Endothelial cell of umbilical vein (primary cell): ENCODE measurements at regions not wholly inside any gene's neighbourhood (a gene's known extent, or its start where the extent isn't known, plus 50 kb on each side); places are given as distances from the start of the nearest gene placed in this dataset.

Experiments used
- BruUV-seq: library from RNA; stranded (reverse); fragments of 400-500 nt; replicated peaks from 2 replicates; lab custom pipeline; 2021; lab: Mats Ljungman, UMichigan
- CTCF ChIA-PET: fragments of 300-600, 350-600 bp; sonication (Branson Sonifier 250); formaldehyde crosslinking; loops from one replicate; lab custom pipeline; 2021; ENCODE audit warnings: antibody characterized with exemption, inconsistent platforms; lab: Charles Lee
- POLR2A ChIA-PET: fragments of 300-600, 350-600 bp; sonication (Branson Sonifier 250); formaldehyde crosslinking; loops from one replicate; lab custom pipeline; 2021; ENCODE audit warnings: antibody characterized with exemption, inconsistent platforms; lab: Charles Lee
- DNase-seq: peaks from one replicate; pipeline ENCODE4 v3.0.0-alpha.2; 2011; ENCODE audit warnings: low read depth, low spot score
- FAIRE-seq: peaks from 2 replicates; lab custom pipeline; 2011; peaks lifted over from hg19 to GRCh38; lab: Jason Lieb, UNC
- H2AFZ ChIP-seq: 2 replicates; pipeline ENCODE4 v1.6.0; 2012; ENCODE audit warnings: low read depth, low read length, control low read depth, inconsistent platforms
- H3K27ac ChIP-seq: 2 replicates; pipeline ENCODE4 v1.5.1; 2011; ENCODE audit warnings: low read depth, mild to moderate bottlenecking, control low read depth, low read length, moderate library complexity; ENCODE audit not compliant: insufficient read depth
- H3K27me3 ChIP-seq, 2 experiments: 2 replicates each; pipeline versions ENCODE4 v1.6.0 to v1.6.1; 2011; ENCODE audit warnings: low read length in 2 of 2, mixed read lengths in 1 of 2; ENCODE audit not compliant: control insufficient read depth in 2 of 2, insufficient read depth in 2 of 2
- H3K36me3 ChIP-seq, 2 experiments: 2 replicates in 1 of 2; 3 replicates in 1 of 2; pipeline ENCODE4 v1.5.1; 2011; ENCODE audit warnings: low read length in 2 of 2, mild to moderate bottlenecking in 1 of 2, moderate library complexity in 1 of 2; ENCODE audit not compliant: control insufficient read depth in 2 of 2, insufficient read depth in 2 of 2; ENCODE audit errors: extremely low read depth in 1 of 2
- H3K4me1 ChIP-seq: 3 replicates; pipeline ENCODE4 v1.5.1; 2011; ENCODE audit warnings: mild to moderate bottlenecking, low read length; ENCODE audit not compliant: control insufficient read depth, insufficient read depth; ENCODE audit errors: extremely low read depth
- H3K4me2 ChIP-seq: 2 replicates; pipeline ENCODE4 v1.6.1; 2011; ENCODE audit warnings: low read length, control low read depth, mixed read lengths; ENCODE audit not compliant: insufficient read depth
- H3K4me3 ChIP-seq, 3 experiments: fragments of 200-600 bp in 1 of 3; sonication (generic), shearing (Covaris generic) in 1 of 3; replicated peaks in 1 of 3; 2 replicates each; pipeline ENCODE4 v1.5.1; 2011 to 2016; ENCODE audit warnings: control low read depth in 3 of 3, low read length in 3 of 3, mild to moderate bottlenecking in 2 of 3, inconsistent platforms in 1 of 3, low read depth in 1 of 3, moderate library complexity in 1 of 3; ENCODE audit not compliant: insufficient read depth in 1 of 3
- H3K79me2 ChIP-seq: 2 replicates; pipeline ENCODE4 v1.6.0; 2012; ENCODE audit warnings: low read length, inconsistent platforms; ENCODE audit not compliant: control insufficient read depth, insufficient read depth
- H3K9ac ChIP-seq: replicated peaks from 2 replicates; pipeline ENCODE3; 2011; ENCODE audit warnings: low read length, control low read depth; ENCODE audit not compliant: insufficient read depth; ENCODE audit errors: extremely low read depth
- H3K9me1 ChIP-seq: replicated peaks from 3 replicates; pipeline ENCODE4 v1.6.0; 2011; ENCODE audit warnings: mild to moderate bottlenecking, low read length; ENCODE audit not compliant: control insufficient read depth, insufficient read depth; ENCODE audit errors: extremely low read depth
- H3K9me3 ChIP-seq: replicated peaks from 2 replicates; pipeline ENCODE4 v1.5.1; 2012; ENCODE audit warnings: low read length, inconsistent platforms; ENCODE audit not compliant: control insufficient read depth, insufficient read depth
- H4K20me1 ChIP-seq: replicated peaks from 2 replicates; pipeline ENCODE3; 2011; ENCODE audit warnings: mild to moderate bottlenecking, low read length; ENCODE audit not compliant: control insufficient read depth, insufficient read depth; ENCODE audit errors: extremely low read depth
- CTCF ChIP-seq, 2 donors: IDR thresholded peaks; 1 replicate in 1 of 2; 2 replicates in 1 of 2; pipeline ENCODE4 v1.5.1; 2011; ENCODE audit warnings: low read length in 2 of 2, mild to moderate bottlenecking in 2 of 2, moderate library complexity in 2 of 2, control low read depth in 1 of 2, inconsistent platforms in 1 of 2, low read depth in 1 of 2; ENCODE audit not compliant: insufficient read depth in 1 of 2; ENCODE audit errors: extremely low read depth in 1 of 2
- EZH2 ChIP-seq: IDR thresholded peaks from 2 replicates; pipeline ENCODE4 v1.6.1; 2012; ENCODE audit warnings: borderline replicate concordance, low read depth, mild to moderate bottlenecking, moderate library complexity, low read length, inconsistent platforms; ENCODE audit not compliant: severe bottlenecking
- FOS ChIP-seq: IDR thresholded peaks from 2 replicates; pipeline ENCODE4 v1.6.1; 2011; ENCODE audit warnings: mild to moderate bottlenecking, low read length, moderate library complexity, borderline replicate concordance; ENCODE audit not compliant: insufficient read depth
- GATA2 ChIP-seq: IDR thresholded peaks from 2 replicates; pipeline ENCODE4 v1.7.0; 2011; ENCODE audit warnings: low read depth, mild to moderate bottlenecking, moderate library complexity, mixed read lengths, low read length; ENCODE audit not compliant: insufficient read length, insufficient read depth
- JUN ChIP-seq: IDR thresholded peaks from 2 replicates; pipeline ENCODE4 v1.6.1; 2011; ENCODE audit warnings: borderline replicate concordance, low read depth; ENCODE audit not compliant: insufficient read length, insufficient read depth
- MAX ChIP-seq: IDR thresholded peaks from 2 replicates; pipeline ENCODE4 v1.6.1; 2011; ENCODE audit not compliant: insufficient read depth, insufficient read length
- MYC ChIP-seq: IDR thresholded peaks from one replicate; pipeline ENCODE4 v1.6.1; 2011; ENCODE audit warnings: mild to moderate bottlenecking, low read depth, low read length
- POLR2A ChIP-seq: IDR thresholded peaks from 2 replicates; pipeline ENCODE4 v1.6.1; 2012; ENCODE audit warnings: low read depth, mild to moderate bottlenecking, control low read depth, low read length
- POLR2AphosphoS5 ChIP-seq: IDR thresholded peaks from 2 replicates; pipeline ENCODE4 v1.6.1; 2012; ENCODE audit warnings: low read depth, mild to moderate bottlenecking, control low read depth, low read length, moderate library complexity; ENCODE audit not compliant: insufficient read depth
- dilution Hi-C: fragments of 300-500 bp; cut with MboI; formaldehyde crosslinking; loops from one replicate; pipeline ENCODE4 v1.15.0; 2019; ENCODE audit warnings: low sequenced_read_pairs; ENCODE audit not compliant: extremely low pct_ligation_motif_present
- intact Hi-C: fragments of 100-400 bp; cut with micrococcal nuclease; formaldehyde crosslinking; loops from one replicate; pipeline ENCODE4 v1.10.0; 2022

- intact Hi-C loops (no loop called here), dilution Hi-C loops (no loop called here)
- Histone ChIP-seq H3K4me1 (no peaks in the 10 kb centered on the region), H3K9me3 (no peaks in the 10 kb centered on the region), H3K4me2 (no peak overlapping the region), H3K9me1 (no peaks in the 10 kb centered on the region), H4K20me1 (no peaks in the 10 kb centered on the region), H3K79me2 (no peaks in the 10 kb centered on the region), H3K9ac (no peak overlapping the region), H3K4me3 (no peak overlapping the region), H3K27me3 (no peaks in the 10 kb centered on the region), H3K36me3 (no peaks in the 10 kb centered on the region), H2AFZ (no peak overlapping the region), H3K27ac (no peak overlapping the region)
- BruUV-seq = no TSS peak
- ChIA-PET POLR2A (no interaction called here), CTCF (no interaction called here)
- DNase-seq = no peak
- no peak for TF ChIP-seq MAX
- TF ChIP-seq FOS = no peak
- TF ChIP-seq POLR2A = no peak
- TF ChIP-seq JUN = no peak
- TF ChIP-seq CTCF (IDR thresholded peaks at IDR 0.05; ENCODE audit: extremely low read depth in 1 of 2, insufficient read depth in 1 of 2, low read depth in 1 of 2, low read length in 2 of 2) = no peak
- no peak for TF ChIP-seq POLR2AphosphoS5
- TF ChIP-seq GATA2 = no peak
- no peak for TF ChIP-seq MYC
- no peak for TF ChIP-seq EZH2
- no peak for FAIRE-seq
Measured at GRCh38 chr6:120173250-120173649, 823.7 kb upstream of the MAN1A1 start.
